HG02981 (cell line): ENCODE measurements at regions not wholly inside any gene's neighbourhood (a gene's known extent, or its start where the extent isn't known, plus 50 kb on each side); places are given as distances from the start of the nearest gene placed in this dataset.
"Not testable (repeated sequence)": the region's sequence is repeated elsewhere in the genome, so short reads cannot be mapped to it uniquely, and the experiment has no call there.

Source experiments
- ATAC-seq: cut with Tn5 transposase; IDR thresholded peaks from one replicate; pipeline ENCODE4 v1.9.1; 2021; ENCODE audit warnings: mild to moderate bottlenecking, moderate library complexity; ENCODE audit not compliant: unreplicated experiment

GRCh38 chr20:29119141-29119540, 2138.3 kb upstream of the DEFB115 start:
- ATAC-seq = no peak

- not testable (repeated sequence) for ATAC-seq
Observed at GRCh38 chr20:29119684-29120083, 2137.8 kb upstream of the DEFB115 start.

- not testable (repeated sequence) for ATAC-seq
Observed at GRCh38 chr20:29120088-29120487, 2137.4 kb upstream of the DEFB115 start.

- ATAC-seq = not testable (repeated sequence)
Observed at GRCh38 chr20:29120575-29120974, 2136.9 kb upstream of the DEFB115 start.

GRCh38 chr20:29122784-29123183, 2134.7 kb upstream of the DEFB115 start:
- not testable (repeated sequence) for ATAC-seq

- no peak for ATAC-seq
Observed at GRCh38 chr20:29123861-29124260, 2133.6 kb upstream of the DEFB115 start.
